ENCODE measurements at regions not wholly inside any gene's neighbourhood (a gene's known extent, or its start where the extent isn't known, plus 50 kb on each side); places are given as distances from the start of the nearest gene placed in this dataset.

DNA sequence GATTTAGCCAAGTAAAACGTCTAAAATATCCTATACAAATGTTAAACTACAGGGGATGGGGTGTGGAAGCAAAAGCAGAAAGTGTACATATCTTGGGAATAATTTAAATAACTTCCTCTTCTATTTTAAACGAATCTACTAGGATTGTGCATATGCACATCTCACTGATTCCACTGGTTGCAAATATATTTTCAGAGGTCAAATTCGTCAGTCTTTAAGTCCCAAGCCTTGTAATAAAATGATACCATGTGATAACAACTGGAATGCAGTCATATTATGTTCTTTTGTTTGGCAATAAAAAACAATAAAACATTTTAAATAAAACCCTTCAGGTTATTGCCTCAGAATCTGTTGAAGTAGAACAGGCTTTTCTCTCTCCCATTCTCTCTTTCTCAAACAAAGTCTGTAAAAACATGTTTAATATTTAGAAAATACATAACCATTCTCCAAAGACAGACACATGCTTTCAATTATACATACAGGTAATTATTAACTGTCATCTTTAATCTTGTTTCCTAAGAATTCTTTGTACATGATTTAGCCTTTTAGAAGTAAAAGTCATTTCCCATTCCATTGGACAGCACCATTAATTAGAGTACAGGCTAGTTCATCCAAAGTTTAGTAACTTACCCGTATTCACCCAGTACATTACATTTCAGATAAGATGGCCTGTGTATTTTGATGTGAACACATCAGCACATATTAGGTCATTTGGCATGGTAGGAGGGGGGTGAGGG lies 421.1 kb downstream of the PCDH7 start:
- no peak for DNase-seq
- H3K9me3 Mint-ChIP-seq = peaks cover 31% of the 10 kb centered on the region
- H3K4me3 Mint-ChIP-seq = no peak overlapping the region
- no peaks in the 10 kb centered on the region for H3K4me1 Mint-ChIP-seq (ENCODE audit: low read depth)
- TF ChIP-seq, protein P1, sequence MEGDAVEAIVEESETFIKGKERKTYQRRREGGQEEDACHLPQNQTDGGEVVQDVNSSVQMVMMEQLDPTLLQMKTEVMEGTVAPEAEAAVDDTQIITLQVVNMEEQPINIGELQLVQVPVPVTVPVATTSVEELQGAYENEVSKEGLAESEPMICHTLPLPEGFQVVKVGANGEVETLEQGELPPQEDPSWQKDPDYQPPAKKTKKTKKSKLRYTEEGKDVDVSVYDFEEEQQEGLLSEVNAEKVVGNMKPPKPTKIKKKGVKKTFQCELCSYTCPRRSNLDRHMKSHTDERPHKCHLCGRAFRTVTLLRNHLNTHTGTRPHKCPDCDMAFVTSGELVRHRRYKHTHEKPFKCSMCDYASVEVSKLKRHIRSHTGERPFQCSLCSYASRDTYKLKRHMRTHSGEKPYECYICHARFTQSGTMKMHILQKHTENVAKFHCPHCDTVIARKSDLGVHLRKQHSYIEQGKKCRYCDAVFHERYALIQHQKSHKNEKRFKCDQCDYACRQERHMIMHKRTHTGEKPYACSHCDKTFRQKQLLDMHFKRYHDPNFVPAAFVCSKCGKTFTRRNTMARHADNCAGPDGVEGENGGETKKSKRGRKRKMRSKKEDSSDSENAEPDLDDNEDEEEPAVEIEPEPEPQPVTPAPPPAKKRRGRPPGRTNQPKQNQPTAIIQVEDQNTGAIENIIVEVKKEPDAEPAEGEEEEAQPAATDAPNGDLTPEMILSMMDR (IDR thresholded peaks at IDR 0.05) = no peak
- no peaks in the 10 kb centered on the region for H3K36me3 Mint-ChIP-seq (ENCODE audit: low read depth)
- no peaks in the 10 kb centered on the region; the same call in 1 of the 2 replicates for H3K27me3 Mint-ChIP-seq (ENCODE audit: insufficient read depth)
- H3K27ac Mint-ChIP-seq = no peak overlapping the region

DNA sequence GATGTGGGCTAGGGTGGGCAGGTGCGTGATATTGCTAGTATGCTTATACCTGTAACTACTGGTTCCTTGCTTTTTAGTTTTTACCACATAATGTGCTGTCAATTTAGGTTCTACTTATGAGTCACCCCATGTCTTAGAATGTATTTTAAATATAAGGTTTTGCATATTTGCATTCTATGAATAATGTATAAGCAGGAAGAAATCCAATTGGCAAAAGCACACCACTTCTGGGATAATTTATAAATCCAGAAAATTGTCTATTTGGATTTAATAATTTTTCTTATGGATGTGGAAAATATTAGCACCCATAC lies 421.6 kb downstream of the PCDH7 start:
- DNase-seq = no peak
- H3K4me1 Mint-ChIP-seq (ENCODE audit: low read depth) = no peaks in the 10 kb centered on the region
- H3K9me3 Mint-ChIP-seq = peaks cover 35% of the 10 kb centered on the region
- no peaks in the 10 kb centered on the region; the same call in 1 of the 2 replicates for H3K27me3 Mint-ChIP-seq (ENCODE audit: insufficient read depth)
- H3K27ac Mint-ChIP-seq = no peak overlapping the region
- TF ChIP-seq, protein P1 (IDR thresholded peaks at IDR 0.05) = no peak
- H3K4me3 Mint-ChIP-seq = no peak overlapping the region
- 0 out of 2 replicates have a peak, but pooled peaks cover 3% of the 10 kb centered on the region for H3K36me3 Mint-ChIP-seq (ENCODE audit: low read depth)

DNA sequence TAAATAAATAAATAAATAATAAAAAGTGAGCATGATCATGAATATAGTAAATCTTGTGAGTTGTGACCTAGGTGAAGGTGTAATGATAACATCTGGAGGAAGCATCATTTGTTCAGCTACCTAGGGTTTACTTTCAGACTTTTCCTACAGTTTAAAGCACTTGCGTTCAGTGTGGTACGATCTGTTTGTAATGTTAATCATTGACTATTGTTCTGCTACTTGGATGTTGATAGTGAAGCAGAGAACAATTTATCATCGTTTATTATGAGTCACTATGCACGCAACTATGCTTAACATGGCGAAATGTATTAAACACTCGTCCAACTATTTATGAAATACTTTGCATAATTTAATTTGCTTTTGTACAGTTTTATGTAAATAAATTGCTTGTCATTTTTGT lies 426.2 kb downstream of the PCDH7 start:
- H3K27ac Mint-ChIP-seq = no peak overlapping the region
- H3K4me1 Mint-ChIP-seq (ENCODE audit: low read depth) = no peaks in the 10 kb centered on the region
- no peak for DNase-seq
- 0 out of 2 replicates have a peak, but pooled peaks cover 3% of the 10 kb centered on the region for H3K36me3 Mint-ChIP-seq (ENCODE audit: low read depth)
- H3K9me3 Mint-ChIP-seq = peaks cover 24% of the 10 kb centered on the region
- H3K27me3 Mint-ChIP-seq (ENCODE audit: insufficient read depth) = no peaks in the 10 kb centered on the region; the same call in 1 of the 2 replicates
- H3K4me3 Mint-ChIP-seq = no peak overlapping the region
- TF ChIP-seq, protein P1 (IDR thresholded peaks at IDR 0.05) = no peak

DNA sequence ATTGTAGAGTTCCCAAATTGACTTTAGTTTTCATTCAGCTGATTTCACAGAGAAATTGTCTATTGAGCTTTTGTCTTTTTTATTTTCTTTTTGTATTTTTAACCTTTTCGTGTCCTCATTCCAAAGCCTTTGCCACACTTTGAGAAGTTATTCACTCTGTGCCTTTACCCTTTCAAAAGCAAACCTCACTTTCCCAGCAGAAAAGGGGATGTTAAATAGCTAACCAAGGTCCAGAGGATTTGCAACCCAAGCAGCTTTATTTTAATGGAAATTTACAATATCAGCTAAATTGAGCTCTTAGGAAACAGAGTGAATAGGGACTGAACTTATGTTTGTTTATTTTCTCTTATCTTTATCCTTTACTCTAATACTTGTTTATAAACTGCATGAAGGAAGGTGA lies 428.8 kb downstream of the PCDH7 start:
- H3K36me3 Mint-ChIP-seq (ENCODE audit: low read depth) = peaks cover 3% of the 10 kb centered on the region; the same call in 1 of the 2 replicates
- H3K27me3 Mint-ChIP-seq (ENCODE audit: insufficient read depth) = no peaks in the 10 kb centered on the region; the same call in 1 of the 2 replicates
- H3K4me3 Mint-ChIP-seq = no peak overlapping the region
- TF ChIP-seq, protein P1 (IDR thresholded peaks at IDR 0.05) = no peak
- H3K27ac Mint-ChIP-seq = no peak overlapping the region
- no peaks in the 10 kb centered on the region for H3K4me1 Mint-ChIP-seq (ENCODE audit: low read depth)
- peaks cover 33% of the 10 kb centered on the region for H3K9me3 Mint-ChIP-seq
- DNase-seq = no peak

- Mint-ChIP-seq H3K4me3 (no peak overlapping the region), H3K27me3 (ENCODE audit: insufficient read depth) (no peaks in the 10 kb centered on the region), H3K9me3 (peaks cover 20% of the 10 kb centered on the region), H3K4me1 (ENCODE audit: low read depth) (no peaks in the 10 kb centered on the region), H3K36me3 (ENCODE audit: low read depth) (no peaks in the 10 kb centered on the region; the same call in 1 of the 2 replicates), H3K27ac (no peak overlapping the region)
- DNase-seq = no peak
- TF ChIP-seq, protein P1 (IDR thresholded peaks at IDR 0.05) = no peak
Measured at GRCh38 chr4:31156221-31156620, 436.1 kb downstream of the PCDH7 start.

All from HFFc6 (cell line).